Astrocyte of the hippocampus (primary cell): ENCODE measurements at regions not wholly inside any gene's neighbourhood (a gene's known extent, or its start where the extent isn't known, plus 50 kb on each side); places are given as distances from the start of the nearest gene placed in this dataset.
"Not testable (repeated sequence)": the region's sequence is repeated elsewhere in the genome, so short reads cannot be mapped to it uniquely, and the experiment has no call there.

Experiments
- DNase-seq: peaks from one replicate; pipeline ENCODE4 v3.0.0; 2011; ENCODE audit warnings: low read depth, low spot score

DNA sequence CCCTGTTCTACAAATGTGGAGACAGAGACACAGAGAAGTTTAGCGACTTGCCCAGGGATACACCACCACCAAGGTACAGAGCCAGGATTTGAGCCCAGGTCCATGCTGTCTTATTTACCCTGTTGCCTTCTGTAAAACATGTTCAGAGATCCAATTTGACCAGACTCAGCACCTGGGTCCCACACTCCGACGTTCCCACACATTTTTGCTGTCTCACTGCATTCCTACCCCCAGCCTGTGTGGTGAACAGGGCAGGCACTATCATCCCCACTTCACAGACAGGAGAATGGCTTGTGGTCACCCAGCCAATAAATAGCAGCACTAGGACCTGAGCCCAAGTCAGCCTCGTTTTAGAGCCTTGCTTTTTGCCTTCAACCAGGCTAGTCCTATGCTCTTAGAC lies 102.8 kb downstream of the PJA1 start:
- peak; percentile 29 for DNase-seq

DNA sequence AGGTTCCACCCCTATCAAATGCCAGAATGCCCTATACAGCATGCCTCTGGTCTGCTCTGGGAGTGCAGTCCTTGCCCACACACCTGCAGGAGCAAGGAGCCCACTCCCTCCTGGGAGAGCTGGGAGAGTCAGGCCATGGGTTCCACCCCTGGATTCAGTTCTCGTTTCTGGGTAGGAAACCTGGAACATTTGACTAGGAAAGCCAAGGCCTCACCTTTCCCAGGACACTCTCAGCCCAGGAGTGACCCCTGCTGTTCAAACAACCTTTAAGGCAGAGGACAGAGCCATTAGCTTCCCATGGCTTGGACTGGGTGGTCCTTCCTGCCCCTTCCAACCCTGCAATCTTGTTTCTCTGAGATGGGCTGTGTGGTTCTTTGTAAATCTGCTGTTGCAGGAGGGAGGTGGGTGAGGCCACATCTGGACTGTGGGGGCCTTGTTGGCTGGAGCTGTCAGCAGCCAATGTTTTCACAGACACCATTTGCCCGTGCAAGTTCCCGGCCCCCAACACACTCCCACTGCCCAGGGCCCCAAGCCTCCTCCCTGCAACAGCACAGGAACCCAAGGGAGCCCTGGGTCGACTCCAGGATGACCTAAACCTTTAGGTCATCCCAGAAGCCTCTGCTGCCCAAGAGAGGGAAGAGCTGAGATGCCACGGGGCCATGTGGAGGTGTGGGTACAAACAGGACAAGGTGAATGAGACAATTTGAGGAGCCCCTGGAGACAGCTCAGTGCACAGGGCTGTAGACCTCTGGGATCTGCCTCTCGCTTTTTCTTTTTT lies 104.4 kb downstream of the PJA1 start:
- DNase-seq: peak; percentile 53

DNA sequence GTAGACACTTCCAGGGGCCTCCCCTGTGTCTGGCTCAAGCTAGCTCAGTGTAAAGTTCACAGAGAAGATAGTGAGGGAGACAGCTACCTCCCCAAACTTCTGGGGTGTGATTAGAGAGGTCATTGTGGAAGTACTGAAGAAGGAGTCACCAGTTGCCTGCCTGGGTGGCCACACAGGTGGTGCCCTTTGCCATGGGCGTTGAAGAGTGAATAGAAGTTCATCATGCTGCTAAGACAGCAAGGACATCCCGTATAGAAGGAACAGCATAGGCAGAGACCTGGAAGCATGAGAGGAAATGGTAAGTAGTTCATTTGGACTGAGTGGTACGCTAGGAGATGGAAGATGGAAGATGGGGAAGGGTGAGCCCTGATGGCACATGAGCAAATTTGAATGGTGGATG lies 110.1 kb downstream of the PJA1 start:
- DNase-seq: no peak

DNA sequence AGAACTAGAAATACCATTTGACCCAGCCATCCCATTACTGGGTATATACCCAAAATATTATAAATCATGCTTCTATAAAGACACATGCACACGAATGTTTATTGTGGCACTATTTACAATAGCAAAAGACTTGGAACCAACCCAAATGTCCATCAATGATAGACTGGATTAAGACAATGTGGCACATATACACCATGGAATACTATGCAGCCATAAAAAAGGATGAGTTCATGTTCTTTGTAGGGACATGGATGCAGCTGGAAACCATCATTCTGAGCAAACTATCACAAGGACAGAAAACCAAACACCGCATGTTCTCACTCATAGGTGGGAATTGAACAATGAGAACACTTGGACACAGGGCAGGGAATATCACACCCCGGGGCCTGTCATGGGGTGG lies 110.8 kb downstream of the PJA1 start:
- DNase-seq: not testable (repeated sequence)

DNA sequence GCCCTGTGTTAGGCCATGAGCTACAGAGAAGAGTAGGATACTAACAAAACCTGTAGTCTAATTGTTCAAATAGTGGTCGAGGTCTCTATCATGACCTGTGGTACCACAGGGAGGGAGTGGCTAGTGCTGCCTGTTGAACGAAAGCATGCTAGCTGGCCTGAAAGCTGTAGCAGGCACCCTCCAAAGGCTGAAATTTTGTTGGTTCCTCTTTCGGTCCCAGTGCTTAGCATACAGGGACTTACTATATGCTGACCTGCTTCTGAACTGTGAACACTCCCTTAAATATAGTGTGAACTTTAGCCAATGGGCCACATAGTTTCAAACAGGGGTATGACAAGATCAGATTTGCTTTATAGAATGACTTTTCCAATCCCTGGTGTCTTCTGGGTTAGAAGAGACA lies 113.4 kb downstream of the PJA1 start:
- DNase-seq: no peak

DNA sequence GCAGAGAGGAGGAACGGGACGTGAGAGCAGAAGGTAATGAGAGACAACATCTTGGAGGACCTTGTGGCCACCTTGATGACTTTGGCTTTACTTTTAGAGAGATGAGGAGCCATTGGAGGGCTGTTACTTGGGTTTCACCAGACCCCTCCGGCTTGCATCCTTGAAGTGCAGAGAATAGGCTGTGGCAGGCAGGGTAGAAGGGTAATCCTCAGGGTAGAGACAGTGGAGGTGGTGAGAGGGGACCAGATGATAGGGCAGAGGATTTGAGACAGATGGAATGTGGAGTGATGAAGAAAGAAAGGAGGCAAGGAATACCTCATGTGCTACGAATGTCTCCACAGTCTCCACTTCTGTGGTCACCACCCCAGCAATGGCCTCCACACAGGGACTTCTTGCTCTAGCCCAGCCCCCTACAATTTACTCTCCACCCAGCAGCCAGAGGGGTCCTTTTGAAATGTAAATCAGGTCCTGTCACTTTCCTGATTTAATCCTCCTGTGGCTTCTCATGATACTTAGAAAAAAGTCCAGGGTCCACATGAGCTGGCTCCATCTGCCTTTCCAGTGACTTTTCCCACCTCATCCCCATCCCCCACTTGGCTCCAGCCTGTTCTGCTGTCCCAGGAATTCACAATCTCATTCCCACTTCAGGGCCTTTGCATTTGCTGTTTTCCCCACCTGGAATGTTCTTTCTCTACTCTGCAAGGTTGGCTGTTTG lies 115.0 kb downstream of the PJA1 start:
- no peak for DNase-seq

DNA sequence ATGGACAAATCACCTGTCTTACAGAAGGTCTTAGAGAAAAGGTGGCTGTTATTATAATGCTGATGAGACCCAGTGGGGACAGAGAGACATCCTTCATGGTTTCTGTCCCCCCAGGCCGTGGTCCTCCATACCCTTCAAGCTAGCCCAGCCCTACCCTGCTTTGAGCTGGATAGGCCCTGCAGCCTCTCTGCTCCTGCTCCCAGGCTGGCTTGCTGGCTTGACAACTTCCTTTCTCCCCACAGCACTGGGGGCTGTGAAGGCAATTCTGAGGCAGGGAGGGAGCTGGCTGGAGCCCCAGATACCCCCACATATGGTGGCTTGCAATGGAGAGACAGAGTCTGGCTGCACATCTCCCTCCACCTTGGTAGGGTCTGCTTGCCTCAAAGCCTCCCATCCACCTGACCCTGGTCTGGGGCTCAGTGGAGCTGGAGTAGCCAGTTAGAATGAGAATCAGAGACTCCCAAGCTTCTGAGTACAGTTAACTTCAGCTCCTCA lies 118.2 kb downstream of the PJA1 start:
- no peak for DNase-seq

DNA sequence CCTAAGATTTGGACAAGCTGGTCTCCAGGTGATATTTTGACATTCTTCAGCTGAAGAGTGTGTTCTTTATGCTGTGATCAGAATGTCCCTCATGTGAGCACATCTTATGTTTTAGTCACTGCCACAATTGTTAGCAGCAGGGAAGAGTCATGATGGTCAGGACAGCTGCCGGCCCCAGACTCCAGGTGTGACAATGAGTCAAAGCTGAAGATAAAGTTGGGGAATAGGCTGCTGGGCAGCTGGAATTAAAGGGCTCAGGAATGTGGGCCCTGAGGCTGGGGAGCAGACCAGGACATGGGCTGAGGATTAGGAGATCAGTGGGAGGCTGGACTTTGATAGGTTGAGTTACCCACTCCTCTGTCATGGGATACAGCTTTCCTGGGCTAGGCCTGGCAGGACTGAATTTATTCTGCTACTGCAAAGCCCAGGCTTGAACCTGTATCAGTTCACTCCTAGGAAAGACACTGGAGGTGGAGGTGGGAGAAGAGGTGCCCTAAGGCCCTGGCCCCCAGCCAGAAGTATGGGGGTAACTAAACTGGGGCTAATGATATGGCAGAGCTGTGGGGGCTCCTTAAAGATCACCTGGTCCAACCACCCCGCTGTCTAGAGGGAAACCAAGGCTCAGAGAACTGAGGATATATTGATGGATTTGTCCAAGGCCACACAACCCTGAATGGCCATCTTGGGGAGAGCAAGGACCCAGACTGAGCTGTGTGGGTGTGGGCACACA lies 119.5 kb downstream of the PJA1 start:
- no peak for DNase-seq

DNA sequence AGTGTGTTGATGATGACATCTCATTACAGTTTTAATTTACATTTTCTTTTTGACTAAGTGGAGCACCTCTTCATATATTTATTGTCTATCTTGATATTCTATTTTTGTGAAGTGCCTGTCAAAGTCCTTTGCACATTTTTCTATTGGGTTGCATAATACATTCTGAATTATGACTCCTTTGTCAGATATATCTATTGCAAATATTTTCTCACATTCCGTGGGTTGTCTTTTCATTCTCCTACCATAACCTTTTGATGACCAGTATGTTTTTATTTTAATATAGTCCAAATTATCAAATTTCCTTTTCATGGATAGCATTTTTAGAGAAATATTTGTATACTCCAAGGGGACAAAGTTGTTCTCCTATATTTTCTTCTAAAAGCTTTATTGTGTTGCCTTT lies 126.4 kb downstream of the PJA1 start:
- DNase-seq: no peak

DNA sequence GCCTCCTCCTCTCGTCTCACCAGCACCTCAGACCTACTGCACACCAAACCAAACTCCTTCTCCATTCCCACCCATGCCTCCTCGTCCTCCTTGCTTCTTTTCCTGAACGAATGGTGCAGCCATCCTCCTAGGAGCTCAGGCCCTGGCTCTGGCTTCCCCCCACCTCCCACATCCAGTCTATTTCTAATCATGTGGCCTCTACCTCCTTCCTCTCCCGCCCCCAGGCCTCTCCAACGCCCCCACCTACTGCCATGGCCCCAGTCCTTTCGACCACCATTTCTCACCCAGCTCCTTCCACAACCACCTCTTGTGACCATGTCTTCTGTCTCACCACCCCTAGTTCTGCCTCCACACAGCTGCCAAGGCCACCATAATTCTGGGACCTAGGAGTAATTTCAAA lies 127.1 kb downstream of the PJA1 start:
- DNase-seq: no peak

DNA sequence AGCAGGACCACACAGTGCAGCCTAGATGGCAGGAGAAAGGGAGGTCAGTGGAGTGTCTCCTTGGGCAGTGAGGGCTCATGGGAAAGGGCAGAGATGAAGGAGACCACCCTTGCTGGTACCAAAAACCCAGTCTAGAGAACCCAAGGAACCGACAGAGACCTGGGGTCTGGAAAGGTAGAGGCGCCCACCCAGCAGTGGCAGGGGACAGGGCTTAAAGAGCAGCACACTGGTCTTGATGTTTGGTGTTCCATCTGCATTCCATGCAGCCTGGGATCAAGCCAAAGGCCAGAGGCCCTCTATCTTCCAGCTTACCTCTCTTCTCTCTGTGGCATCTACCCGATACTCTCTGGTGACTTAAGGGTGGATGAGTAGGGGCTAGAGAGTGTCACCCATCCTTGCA lies 127.5 kb downstream of the PJA1 start:
- DNase-seq: no peak

DNA sequence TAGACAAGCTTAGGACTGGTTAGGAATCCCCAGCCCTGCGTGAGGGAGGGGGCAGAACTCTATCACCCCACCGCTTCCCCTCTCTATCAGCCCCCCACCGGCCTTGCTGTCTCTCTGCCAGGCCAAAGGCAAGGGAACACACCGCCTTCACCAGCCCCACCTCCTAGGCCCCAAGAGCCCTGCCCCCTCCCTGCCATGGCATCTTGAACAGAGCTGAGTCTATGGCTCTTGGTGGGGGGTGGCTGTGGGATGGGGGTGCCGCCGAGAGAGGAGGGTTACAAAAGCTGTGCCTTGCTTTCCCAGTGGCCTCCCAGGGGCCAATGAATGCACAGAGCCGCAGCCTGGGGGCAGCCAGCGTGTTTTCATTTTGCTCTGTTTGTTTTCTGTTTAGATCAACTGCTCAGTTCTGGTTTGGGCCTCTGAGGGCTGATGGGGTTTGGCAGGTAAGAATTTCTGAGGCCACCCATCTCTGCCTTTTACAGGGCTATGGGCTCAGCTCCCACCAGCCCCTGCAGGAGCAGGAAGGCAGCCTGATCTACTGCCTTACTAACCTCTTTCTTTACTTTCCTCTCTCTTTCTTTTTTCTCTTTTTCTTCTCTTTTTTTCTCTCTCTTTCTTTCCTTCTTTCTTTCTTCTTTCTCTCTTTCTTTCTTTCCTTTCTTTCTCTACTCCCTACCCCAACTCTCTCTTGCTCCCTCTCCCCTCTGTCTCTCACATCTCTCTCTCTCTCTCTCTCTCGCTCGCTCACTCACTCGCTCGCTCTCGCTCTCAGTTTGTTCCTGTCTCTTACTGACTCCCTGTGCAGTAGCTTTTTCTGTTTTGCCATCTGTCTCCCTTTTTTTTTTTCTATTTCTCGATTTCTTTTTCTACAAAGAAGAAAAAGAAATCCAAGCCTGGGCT lies 128.3 kb downstream of the PJA1 start:
- DNase-seq: no peak

DNA sequence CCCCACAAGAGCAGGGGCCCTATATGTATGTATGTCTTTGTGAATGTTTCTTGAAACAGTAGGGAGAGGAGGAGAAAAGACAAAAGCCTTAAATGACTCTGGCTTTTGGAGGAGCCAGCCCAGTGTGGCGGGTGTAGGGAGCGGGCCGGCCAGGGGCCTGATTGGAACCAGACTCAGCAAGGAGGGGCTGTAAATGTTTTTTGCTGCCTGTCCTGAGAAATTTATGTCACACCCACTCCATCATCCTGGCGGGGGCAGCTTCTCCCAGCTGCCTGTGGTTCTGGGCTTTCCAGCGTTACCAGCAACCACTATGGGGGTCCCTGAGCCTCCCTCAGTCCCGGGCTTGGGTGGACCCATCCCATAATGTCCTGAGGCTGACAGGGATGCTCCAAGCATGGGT lies 130.8 kb downstream of the PJA1 start:
- no peak for DNase-seq

DNA sequence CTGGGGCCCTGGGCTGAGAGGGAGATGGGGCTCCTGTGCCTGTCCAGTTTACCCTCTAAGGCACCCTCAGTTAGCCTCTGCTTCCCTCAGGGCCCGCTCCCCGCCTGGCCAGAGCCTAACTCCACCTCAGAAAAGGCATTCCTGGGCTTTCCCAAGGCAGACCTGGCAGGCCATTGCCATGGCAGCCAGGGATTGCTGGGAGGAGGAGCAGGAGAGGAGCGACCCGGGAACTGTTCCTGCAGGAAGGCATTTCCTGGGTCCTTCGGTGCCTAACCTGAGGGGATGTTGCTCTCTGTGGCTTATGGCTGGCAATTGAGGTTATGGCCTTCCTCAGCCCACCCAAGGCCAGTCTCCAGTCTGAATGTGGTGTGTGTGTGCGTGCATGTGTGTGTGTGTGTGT lies 131.3 kb downstream of the PJA1 start:
- no peak for DNase-seq

DNA sequence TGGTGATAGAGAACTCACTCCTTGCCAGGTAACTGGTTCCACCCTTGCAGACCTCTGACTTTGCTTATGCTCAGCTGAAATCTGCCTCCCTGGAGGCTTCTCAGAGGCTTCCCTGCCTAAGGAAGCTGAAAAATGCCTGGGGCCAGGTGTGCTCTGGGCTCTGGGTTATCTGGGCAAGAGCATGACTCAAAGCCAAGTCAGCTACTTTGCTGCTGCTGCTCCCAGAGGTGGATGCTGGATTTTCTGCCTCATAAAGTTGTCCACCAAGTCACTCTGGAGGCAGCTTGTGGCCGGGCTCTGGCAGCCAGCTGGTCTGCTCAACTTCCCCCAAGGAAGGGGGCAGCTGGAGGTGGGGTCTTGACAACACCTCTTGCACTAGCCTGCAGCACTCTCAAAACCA lies 132.7 kb downstream of the PJA1 start:
- no peak for DNase-seq

DNA sequence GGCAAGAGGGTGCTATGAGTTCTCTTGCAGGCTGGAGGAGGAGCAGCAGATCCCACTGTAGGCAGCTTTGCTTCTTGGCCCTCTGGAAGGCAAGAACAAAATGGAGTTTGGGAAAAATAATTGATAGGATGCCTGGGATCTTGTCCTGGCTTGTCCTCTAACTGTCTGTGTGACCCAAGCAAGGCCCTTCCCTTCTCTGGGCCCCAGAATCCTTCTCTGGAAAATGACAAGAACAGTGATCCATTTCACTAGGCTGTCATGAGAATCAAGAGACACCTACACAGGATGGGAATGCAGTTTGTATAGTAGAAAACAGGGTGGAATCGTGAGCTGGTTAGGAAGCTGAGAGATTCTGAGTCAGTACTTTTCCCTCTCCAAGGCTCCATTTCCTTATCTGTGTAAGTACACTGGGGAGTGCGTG lies 133.3 kb downstream of the PJA1 start:
- DNase-seq: no peak

DNA sequence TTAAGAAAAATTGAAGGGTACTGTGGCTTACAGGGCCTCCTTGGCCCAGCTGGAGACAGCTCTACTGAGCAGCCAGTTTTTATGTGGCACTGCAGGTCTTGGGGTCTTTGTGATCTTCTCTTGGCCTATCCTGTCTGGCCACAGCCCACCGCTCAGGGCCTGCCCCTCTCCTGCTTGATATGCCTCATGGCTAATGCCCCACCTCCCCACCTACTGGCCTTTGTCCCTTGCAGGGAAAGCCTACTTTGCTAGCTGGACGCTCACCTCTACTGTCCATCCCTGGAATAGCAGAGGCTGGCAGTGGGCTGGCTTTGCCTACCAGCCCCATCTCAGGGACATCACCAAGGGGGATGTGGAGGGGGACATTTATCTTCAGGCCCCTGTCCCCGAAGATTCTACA lies 134.1 kb downstream of the PJA1 start:
- peak; percentile 20 for DNase-seq

DNA sequence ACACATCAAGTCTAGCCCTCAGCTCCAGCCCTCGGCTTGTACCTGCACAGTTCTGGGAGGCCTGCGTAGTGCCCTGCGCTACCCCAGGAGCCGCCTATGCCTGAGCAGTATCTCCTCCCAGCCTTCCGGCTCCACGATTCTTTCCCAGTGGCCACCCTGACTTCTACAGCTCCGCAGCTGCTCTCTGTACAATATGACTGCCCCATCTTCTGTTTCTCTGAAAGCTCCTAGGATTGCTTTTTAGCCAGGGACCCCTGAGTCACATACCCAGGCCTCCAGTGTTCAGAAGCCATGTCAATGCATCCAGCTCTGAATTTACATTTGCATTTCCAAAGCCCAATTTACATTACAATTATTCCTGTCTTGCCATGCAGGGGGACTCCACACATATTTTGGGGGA lies 135.5 kb downstream of the PJA1 start:
- no peak for DNase-seq

DNA sequence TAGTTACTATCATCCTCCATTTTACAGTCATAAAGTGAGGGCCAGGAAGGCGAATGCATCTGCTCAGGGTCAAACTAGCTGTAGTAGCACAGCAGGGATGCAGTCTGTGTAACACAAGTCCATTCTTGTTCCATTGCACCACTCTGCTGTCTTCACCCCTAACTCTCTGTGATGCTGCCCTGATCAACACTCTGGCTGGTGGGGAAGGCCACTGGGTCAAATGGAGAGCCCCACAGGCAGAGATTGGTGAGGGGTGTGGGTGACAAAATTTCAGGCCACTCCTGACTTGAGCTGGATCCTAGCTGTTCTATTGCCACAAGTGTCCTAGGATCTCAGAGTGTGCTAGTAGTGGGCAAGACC lies 136.5 kb downstream of the PJA1 start:
- DNase-seq: no peak

DNA sequence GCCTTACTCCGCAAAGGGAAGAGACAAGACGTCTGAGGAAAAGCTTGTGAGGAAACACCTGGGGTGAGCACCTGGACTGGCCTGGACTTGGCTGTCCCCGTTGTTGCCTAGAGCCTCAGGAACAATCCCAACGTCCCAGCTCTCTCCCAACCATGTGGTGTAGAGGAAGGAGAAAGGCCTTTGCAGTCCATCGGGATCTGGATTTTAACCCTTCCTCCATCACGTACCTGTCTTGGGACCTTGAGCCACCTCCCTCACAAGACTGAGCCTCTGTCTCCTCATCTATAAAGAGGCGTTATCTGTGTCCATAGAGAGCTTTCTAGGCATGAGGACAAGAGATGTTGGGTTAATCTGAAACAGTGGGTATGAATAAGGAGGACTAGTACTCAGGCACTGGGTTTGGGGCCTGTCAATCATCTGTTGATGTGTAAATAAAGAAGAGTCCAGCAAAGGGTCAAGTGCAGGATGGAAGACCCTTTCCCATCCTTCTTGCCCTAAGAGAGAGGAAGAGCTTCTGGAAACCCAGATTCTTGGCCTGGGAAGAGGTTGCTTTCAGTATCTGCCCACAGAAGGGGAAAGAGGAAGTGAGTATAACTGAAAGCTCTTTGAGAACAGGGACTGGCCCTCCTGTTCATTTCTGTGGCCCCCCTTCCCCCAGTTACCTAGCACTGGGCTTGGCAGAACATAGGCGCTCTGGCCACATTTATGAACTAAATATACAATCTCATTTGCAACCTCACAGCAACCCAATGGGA lies 137.1 kb downstream of the PJA1 start:
- DNase-seq: no peak
